A673 (cell line): ENCODE measurements at regions not wholly inside any gene's neighbourhood (a gene's known extent, or its start where the extent isn't known, plus 50 kb on each side); places are given as distances from the start of the nearest gene placed in this dataset.
"Not testable (repeated sequence)": the region's sequence is repeated elsewhere in the genome, so short reads cannot be mapped to it uniquely, and the experiment has no call there.

Source experiments
- BruUV-seq: library from RNA; stranded (reverse); fragments of 400-500 nt; replicated peaks from 2 replicates; lab custom pipeline; 2021; lab: Mats Ljungman, UMichigan
- CTCF ChIA-PET: fragments of 300-600 bp; sonication (Branson Sonifier 250); formaldehyde crosslinking; loops from one replicate; lab custom pipeline; 2022; ENCODE audit warnings: antibody characterized with exemption; lab: Charles Lee
- POLR2A ChIA-PET: fragments of 300-600 bp; sonication (Branson Sonifier 250); formaldehyde crosslinking; loops from one replicate; lab custom pipeline; 2022; ENCODE audit warnings: antibody characterized with exemption; ENCODE audit not compliant: low non-redundant PET; lab: Charles Lee
- DNase-seq: peaks from one replicate; pipeline ENCODE4 v3.0.0-alpha.2; 2015; ENCODE audit warnings: low spot score
- H3K27ac ChIP-seq: fragments of 200-600 bp; sonication (generic); 2 replicates; pipeline ENCODE4 v1.5.1; 2016; ENCODE audit warnings: mixed run types, low read depth, mild to moderate bottlenecking, mixed read lengths, antibody characterized with exemption, low read length; ENCODE audit not compliant: poor library complexity, severe bottlenecking
- H3K27me3 ChIP-seq: fragments of 200-600 bp; sonication (generic); replicated peaks from 2 replicates; pipeline ENCODE4 v1.6.1; 2017; ENCODE audit warnings: mixed run types, low read depth, mild to moderate bottlenecking, mixed read lengths, antibody characterized with exemption, low read length; ENCODE audit not compliant: insufficient read depth, poor library complexity
- H3K36me3 ChIP-seq: fragments of 200-600 bp; sonication (generic); 2 replicates; pipeline ENCODE4 v1.6.1; 2016; ENCODE audit warnings: mixed run types, mild to moderate bottlenecking, mixed read lengths, antibody characterized with exemption, low read length; ENCODE audit not compliant: insufficient read depth, poor library complexity, severe bottlenecking
- H3K4me1 ChIP-seq: fragments of 200-600 bp; sonication (generic); 2 replicates; pipeline ENCODE4 v1.6.1; 2017; ENCODE audit warnings: mixed run types, mild to moderate bottlenecking, mixed read lengths, antibody characterized with exemption, low read length; ENCODE audit not compliant: insufficient read depth, poor library complexity, severe bottlenecking
- H3K4me3 ChIP-seq: fragments of 200-600 bp; sonication (generic); 2 replicates; pipeline ENCODE4 v1.5.1; 2016; ENCODE audit warnings: low read depth, mixed run types, mild to moderate bottlenecking, mixed read lengths, low read length; ENCODE audit not compliant: poor library complexity, severe bottlenecking
- H3K9me3 ChIP-seq: fragments of 200-600 bp; sonication (generic); 2 replicates; pipeline ENCODE4 v1.6.1; 2016; ENCODE audit warnings: mixed run types, low read depth, mild to moderate bottlenecking, mixed read lengths, antibody characterized with exemption, low read length; ENCODE audit not compliant: poor library complexity, severe bottlenecking
- CTCF ChIP-seq: fragments of 300-800, 200-600 bp; sonication (generic); conservative IDR thresholded peaks from 2 replicates; pipeline ENCODE4 v1.5.1; 2017; ENCODE audit warnings: low read depth, mild to moderate bottlenecking, antibody characterized with exemption, low read length, moderate library complexity, mixed read lengths
- EZH2 ChIP-seq: fragments of 200-600 bp; sonication (generic); IDR thresholded peaks from 2 replicates; pipeline ENCODE4 v1.6.1; 2017; ENCODE audit warnings: borderline replicate concordance, low read depth, mild to moderate bottlenecking, mixed read lengths, antibody characterized with exemption, low read length; ENCODE audit not compliant: poor library complexity, severe bottlenecking
- intact Hi-C: fragments of 100-400 bp; cut with micrococcal nuclease; formaldehyde crosslinking; loops from one replicate; pipeline ENCODE4 v1.10.0; 2022; ENCODE audit not compliant: unreplicated experiment

GRCh38 chr18:68387246-68387645 is 327.7 kb downstream of the TMX3 start:
- intact Hi-C loops = no loop called here

GRCh38 chr18:68383979-68384378 is 330.9 kb downstream of the TMX3 start:
- H3K36me3 ChIP-seq, H3K4me1 ChIP-seq, H3K4me3 ChIP-seq, H3K9me3 ChIP-seq, BruUV-seq, DNase-seq, intact Hi-C loops, H3K27ac ChIP-seq, CTCF ChIA-PET, POLR2A ChIA-PET, H3K27me3 ChIP-seq: not testable (repeated sequence)

More at GRCh38 chr18:68387246-68387645, 327.7 kb downstream of the TMX3 start:
- peaks cover 4% of the 10 kb centered on the region for H3K4me1 ChIP-seq
- no peaks in the 10 kb centered on the region for H3K27me3 ChIP-seq
- H3K27ac ChIP-seq = no peak overlapping the region
- H3K36me3 ChIP-seq = no peaks in the 10 kb centered on the region
- no TSS peak for BruUV-seq
- H3K9me3 ChIP-seq = no peaks in the 10 kb centered on the region
- ChIA-PET POLR2A (no interaction called here), CTCF (no interaction called here)
- H3K4me3 ChIP-seq = no peak overlapping the region
- DNase-seq = no peak
- TF ChIP-seq CTCF = no peak
- TF ChIP-seq EZH2 = no peak

- H3K36me3 ChIP-seq = no peaks in the 10 kb centered on the region
- H3K27me3 ChIP-seq = no peaks in the 10 kb centered on the region
- H3K9me3 ChIP-seq = no peaks in the 10 kb centered on the region
- CTCF ChIA-PET = no interaction called here
- no peaks in the 10 kb centered on the region for H3K4me1 ChIP-seq
- H3K4me3 ChIP-seq = no peak overlapping the region
- H3K27ac ChIP-seq = peak overlapping the region; percentile 16
- peak; percentile 8 for DNase-seq
- TF ChIP-seq EZH2 (no peak), CTCF (no peak)
- POLR2A ChIA-PET = no interaction called here
- no TSS peak for BruUV-seq
- intact Hi-C loops = no loop called here
These were observed 338.0 kb downstream of the TMX3 start for GRCh38 chr18:68376926-68377325.

- Histone ChIP-seq H3K4me1 (peaks cover 5% of the 10 kb centered on the region), H3K27ac (no peak overlapping the region), H3K27me3 (no peaks in the 10 kb centered on the region), H3K4me3 (no peak overlapping the region), H3K9me3 (peaks cover 32% of the 10 kb centered on the region), H3K36me3 (peaks cover 3% of the 10 kb centered on the region)
- ChIA-PET POLR2A (no interaction called here), CTCF (no interaction called here)
- intact Hi-C loops = no loop called here
- DNase-seq = no peak
- no peak for TF ChIP-seq CTCF
- no peak for TF ChIP-seq EZH2
- no TSS peak for BruUV-seq
These were observed 352.0 kb downstream of the TMX3 start for GRCh38 chr18:68362907-68363306.
